HCT116 (cell line): ENCODE measurements at regions not wholly inside any gene's neighbourhood (a gene's known extent, or its start where the extent isn't known, plus 50 kb on each side); places are given as distances from the start of the nearest gene placed in this dataset.

Experiments used
- ATAC-seq: fragments of 200-7000 bp; cut with Tn5 transposase; 2 replicates; pipeline ENCODE4 v1.9.1; 2020; ENCODE audit warnings: mild to moderate bottlenecking, moderate library complexity
- BruUV-seq: library from RNA; stranded (reverse); fragments of 400-500 nt; replicated peaks from 2 replicates; lab custom pipeline; 2021; lab: Mats Ljungman, UMichigan
- CTCF ChIA-PET: fragments of 300-600 bp; sonication (Branson Sonifier 250); formaldehyde crosslinking; loops from one replicate; lab custom pipeline; 2021; ENCODE audit warnings: antibody characterized with exemption; lab: Charles Lee
- POLR2A ChIA-PET: fragments of 300-600, 350-600 bp; sonication (Branson Sonifier 250); formaldehyde crosslinking; loops from one replicate; lab custom pipeline; 2021; ENCODE audit warnings: antibody characterized with exemption; lab: Charles Lee
- RAD21 ChIA-PET, 2 experiments: fragments of 300-600 bp; sonication (Branson Sonifier 250); formaldehyde crosslinking; loops; one replicate each; lab custom pipeline; 2023; ENCODE audit warnings: low total read pairs in 2 of 2; ENCODE audit not compliant: uncharacterized antibody in 2 of 2, unreplicated experiment in 2 of 2, low non-redundant PET in 1 of 2; lab: Charles Lee
- DNase-seq: peaks from one replicate; pipeline ENCODE4 v3.0.0-alpha.2; 2010; ENCODE audit warnings: low read depth, low spot score
- H2AFZ ChIP-seq: fragments of 200-600 bp; shearing (Covaris generic), sonication (generic); 2 replicates; pipeline ENCODE4 v1.6.1; 2017; ENCODE audit warnings: low read depth, mixed run types, mixed read lengths, antibody characterized with exemption, low read length; ENCODE audit not compliant: poor library complexity, severe bottlenecking
- H3K27ac ChIP-seq: 2 replicates; pipeline ENCODE4 v1.5.1; 2012; ENCODE audit warnings: low read depth, low read length
- H3K27me3 ChIP-seq: fragments of 200-600 bp; sonication (generic); 2 replicates; pipeline ENCODE4 v1.6.1; 2016; ENCODE audit warnings: mixed run types, low read length, mixed read lengths; ENCODE audit not compliant: insufficient read depth
- H3K36me3 ChIP-seq, 2 experiments: fragments of 200-500 bp in 1 of 2; fragments of 200-600 bp in 1 of 2; sonication (Bioruptor generic) in 1 of 2; sonication (generic) in 1 of 2; 2 replicates each; pipeline versions ENCODE4 v1.5.1 to v1.6.1; 2014 to 2016; ENCODE audit warnings: low read length in 2 of 2, inconsistent platforms in 1 of 2, mixed read lengths in 1 of 2, mixed run types in 1 of 2; ENCODE audit not compliant: insufficient read depth in 2 of 2, control insufficient read depth in 1 of 2
- H3K4me1 ChIP-seq, 2 experiments: fragments of 200-600 bp in 1 of 2; sonication (generic) in 1 of 2; 2 replicates each; pipeline versions ENCODE4 v1.5.1 to v1.6.1; 2012 to 2017; ENCODE audit warnings: low read length in 2 of 2, inconsistent platforms in 1 of 2, mild to moderate bottlenecking in 1 of 2, mixed read lengths in 1 of 2, mixed run types in 1 of 2, moderate library complexity in 1 of 2; ENCODE audit not compliant: insufficient read depth in 2 of 2, control insufficient read depth in 1 of 2
- H3K4me2 ChIP-seq: fragments of 200-600 bp; sonication (generic); 2 replicates; pipeline ENCODE4 v1.6.1; 2017; ENCODE audit warnings: mixed run types, low read length, mixed read lengths
- H3K4me3 ChIP-seq, 2 experiments: fragments of 200-600 bp in 1 of 2; sonication (generic) in 1 of 2; replicated peaks in 1 of 2; 2 replicates each; pipeline ENCODE4 v1.5.1; 2011 to 2016; ENCODE audit warnings: low read length in 2 of 2, control low read depth in 1 of 2, low read depth in 1 of 2, mild to moderate bottlenecking in 1 of 2, mixed read lengths in 1 of 2, mixed run types in 1 of 2
- H3K79me2 ChIP-seq: fragments of 200-600 bp; sonication (generic); 2 replicates; pipeline ENCODE4 v1.6.1; 2017; ENCODE audit warnings: mild to moderate bottlenecking, mixed run types, low read length, moderate library complexity, mixed read lengths; ENCODE audit not compliant: insufficient read depth
- H3K9ac ChIP-seq: fragments of 200-600 bp; sonication (generic); 2 replicates; pipeline ENCODE4 v1.6.1; 2016; ENCODE audit warnings: low read length, mixed read lengths
- H3K9me2 ChIP-seq: fragments of 200-600 bp; sonication (generic), shearing (Covaris generic); 2 replicates; pipeline ENCODE4 v1.6.1; 2017; ENCODE audit warnings: mixed run types, mild to moderate bottlenecking, moderate library complexity; ENCODE audit not compliant: insufficient read depth
- H3K9me3 ChIP-seq, 2 experiments: fragments of 200-500 bp in 1 of 2; fragments of 200-600 bp in 1 of 2; sonication (Bioruptor generic) in 1 of 2; sonication (generic) in 1 of 2; 2 replicates each; pipeline ENCODE4 v1.6.1; 2014 to 2017; ENCODE audit warnings: low read length in 2 of 2, mixed read lengths in 2 of 2, inconsistent platforms in 1 of 2, low read depth in 1 of 2, mild to moderate bottlenecking in 1 of 2, mixed run types in 1 of 2, moderate library complexity in 1 of 2; ENCODE audit not compliant: control insufficient read depth in 1 of 2, insufficient read depth in 1 of 2
- H4K20me1 ChIP-seq: fragments of 200-600 bp; sonication (generic), shearing (Covaris generic); 2 replicates; pipeline ENCODE4 v1.6.1; 2017; ENCODE audit warnings: mixed run types, mild to moderate bottlenecking, moderate library complexity; ENCODE audit not compliant: insufficient read depth
- CBX3 ChIP-seq: IDR thresholded peaks from 2 replicates; pipeline ENCODE4 v1.6.1; 2012; ENCODE audit warnings: low read depth
- CEBPB ChIP-seq: IDR thresholded peaks from 2 replicates; pipeline ENCODE4 v1.6.1; 2012; ENCODE audit warnings: low read depth
- EGR1 ChIP-seq: IDR thresholded peaks from 2 replicates; pipeline ENCODE4 v1.6.1; 2012; ENCODE audit warnings: low read depth
- ELF1 ChIP-seq: IDR thresholded peaks from 2 replicates; pipeline ENCODE4 v1.6.1; 2012; ENCODE audit warnings: low read depth, borderline replicate concordance
- EZH2 ChIP-seq: fragments of 200-600 bp; sonication (generic); IDR thresholded peaks from 2 replicates; pipeline ENCODE4 v1.6.1; 2017; ENCODE audit warnings: antibody characterized with exemption, mixed run types
- EZH2phosphoT487 ChIP-seq: fragments of 200-600 bp; IDR thresholded peaks from 2 replicates; pipeline ENCODE4 v1.6.1; 2018; ENCODE audit warnings: antibody characterized with exemption, borderline replicate concordance
- FOSL1 ChIP-seq: IDR thresholded peaks from 2 replicates; pipeline ENCODE4 v1.6.1; 2012; ENCODE audit warnings: low read depth
- POLR2A ChIP-seq: IDR thresholded peaks from 2 replicates; pipeline ENCODE4 v1.7.0; 2011; ENCODE audit warnings: borderline replicate concordance; ENCODE audit not compliant: insufficient read depth, insufficient read length; ENCODE audit errors: extremely low read depth
- POLR2AphosphoS5 ChIP-seq: IDR thresholded peaks from 2 replicates; pipeline ENCODE4 v1.6.1; 2011; ENCODE audit warnings: mild to moderate bottlenecking, low read depth, low read length, moderate library complexity
- RAD21 ChIP-seq: IDR thresholded peaks from 2 replicates; pipeline ENCODE4 v1.6.1; 2012; ENCODE audit warnings: low read depth, mild to moderate bottlenecking
- SIN3A ChIP-seq: IDR thresholded peaks from 2 replicates; pipeline ENCODE4 v1.6.1; 2012; ENCODE audit warnings: low read depth
- SP1 ChIP-seq: IDR thresholded peaks from 2 replicates; pipeline ENCODE4 v1.6.1; 2012; ENCODE audit warnings: low read depth
- SRF ChIP-seq: IDR thresholded peaks from 2 replicates; pipeline ENCODE4 v1.6.1; 2012; ENCODE audit warnings: low read depth
- TCF7L2 ChIP-seq: IDR thresholded peaks from 2 replicates; pipeline ENCODE4 v1.7.0; 2011; ENCODE audit warnings: borderline replicate concordance, inconsistent platforms; ENCODE audit not compliant: insufficient read depth, insufficient read length; ENCODE audit errors: extremely low read depth
- YY1 ChIP-seq: IDR thresholded peaks from 2 replicates; pipeline ENCODE4 v1.6.1; 2011; ENCODE audit warnings: low read length, low read depth, moderate library complexity, mild to moderate bottlenecking; ENCODE audit not compliant: insufficient replicate concordance; ENCODE audit errors: extremely low read depth
- ZNF274 ChIP-seq: fragments of 200-500 bp; sonication (Bioruptor generic); IDR thresholded peaks from 2 replicates; pipeline ENCODE4 v1.6.1; 2014; ENCODE audit warnings: mild to moderate bottlenecking, low read depth, low read length, inconsistent platforms
- intact Hi-C: fragments of 100-400 bp; cut with micrococcal nuclease; formaldehyde crosslinking; loops from 2 replicates; pipeline ENCODE4 v1.10.0; 2022
- TF ChIP-seq, protein P1 (sequence below): IDR thresholded peaks from 2 replicates; pipeline ENCODE4 v1.6.1; 2012; ENCODE audit warnings: low read depth
- TF ChIP-seq, protein P2 (sequence below): IDR thresholded peaks from 2 replicates; pipeline ENCODE4 v1.6.1; 2011; ENCODE audit warnings: mild to moderate bottlenecking, low read length, moderate library complexity; ENCODE audit not compliant: insufficient replicate concordance; ENCODE audit errors: extremely low read depth
- TF ChIP-seq, protein P3 (sequence below): IDR thresholded peaks from 2 replicates; pipeline ENCODE4 v1.6.1; 2012
- TF ChIP-seq, protein P4 (sequence below), 3 experiments: fragments of 200-600 bp in 1 of 3; sonication (generic) in 1 of 3; IDR thresholded peaks in 2 of 3; conservative IDR thresholded peaks in 1 of 3; 2 replicates each; pipeline ENCODE4 v1.5.1; 2012 to 2017; ENCODE audit warnings: low read depth in 2 of 3, low read length in 2 of 3, antibody characterized with exemption in 1 of 3, borderline replicate concordance in 1 of 3, control low read depth in 1 of 3, mild to moderate bottlenecking in 1 of 3, mixed read lengths in 1 of 3, mixed run types in 1 of 3, moderate library complexity in 1 of 3; ENCODE audit not compliant: insufficient read depth in 1 of 3

DNA sequence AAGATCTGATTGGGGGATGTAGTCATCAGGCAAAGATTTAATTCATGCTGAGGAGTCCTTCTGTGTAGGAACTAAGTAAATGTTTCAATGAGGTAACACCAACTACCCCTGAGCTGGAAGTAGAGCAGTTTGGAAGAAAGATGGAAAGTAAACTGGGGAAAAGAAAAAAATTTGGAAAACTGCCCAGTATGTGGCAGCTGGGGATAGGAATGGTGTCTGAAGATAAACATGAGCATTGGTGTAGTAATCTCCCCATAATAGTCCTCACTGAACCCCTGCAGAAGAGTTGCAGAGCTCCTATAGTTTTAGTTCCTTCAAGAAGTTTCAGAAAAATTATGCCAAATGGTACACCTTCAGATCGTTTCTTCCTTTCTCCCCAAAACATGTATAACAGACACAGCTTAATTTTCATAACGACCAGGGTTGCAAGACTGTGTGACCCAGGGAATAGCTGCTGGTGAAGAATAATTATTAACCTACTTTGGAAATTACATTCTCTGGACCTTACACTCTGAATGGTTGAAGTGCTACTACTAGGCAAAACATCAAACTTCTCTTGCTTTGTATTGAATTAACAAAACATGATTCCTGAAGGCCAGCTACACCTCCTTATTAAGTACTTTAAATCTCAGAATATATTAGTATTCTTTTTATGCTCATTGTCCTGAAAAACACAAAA lies 446.4 kb upstream of the NRG3 start:
- POLR2A ChIA-PET: no interaction called here
- Histone ChIP-seq H4K20me1 (no peaks in the 10 kb centered on the region), H3K36me3 (no peaks in the 10 kb centered on the region), H2AFZ (no peak overlapping the region), H3K9me2 (no peaks in the 10 kb centered on the region), H3K4me2 (no peak overlapping the region), H3K4me3 (no peak overlapping the region), H3K79me2 (no peaks in the 10 kb centered on the region), H3K4me1 (no peaks in the 10 kb centered on the region), H3K27ac (no peak overlapping the region), H3K27me3 (no peaks in the 10 kb centered on the region), H3K9ac (no peak overlapping the region), H3K9me3 (peaks cover 7 to 11% of the 10 kb centered on the region in 2 experiments; a peak in 2 of 4 replicates)
- CTCF ChIA-PET: no interaction called here
- intact Hi-C loops: no loop called here
- ATAC-seq (no peak), DNase-seq (no peak)
- TF ChIP-seq CBX3 (no peak), SRF (no peak), SIN3A (no peak), ELF1 (no peak), ZNF274 (no peak), EZH2 (no peak), EZH2phosphoT487 (no peak), FOSL1 (no peak), POLR2A (no peak), CEBPB (no peak), TCF7L2 (no peak), SP1 (no peak), EGR1 (no peak), YY1 (no peak), POLR2AphosphoS5 (no peak), RAD21 (no peak)
- TF ChIP-seq, protein P1, sequence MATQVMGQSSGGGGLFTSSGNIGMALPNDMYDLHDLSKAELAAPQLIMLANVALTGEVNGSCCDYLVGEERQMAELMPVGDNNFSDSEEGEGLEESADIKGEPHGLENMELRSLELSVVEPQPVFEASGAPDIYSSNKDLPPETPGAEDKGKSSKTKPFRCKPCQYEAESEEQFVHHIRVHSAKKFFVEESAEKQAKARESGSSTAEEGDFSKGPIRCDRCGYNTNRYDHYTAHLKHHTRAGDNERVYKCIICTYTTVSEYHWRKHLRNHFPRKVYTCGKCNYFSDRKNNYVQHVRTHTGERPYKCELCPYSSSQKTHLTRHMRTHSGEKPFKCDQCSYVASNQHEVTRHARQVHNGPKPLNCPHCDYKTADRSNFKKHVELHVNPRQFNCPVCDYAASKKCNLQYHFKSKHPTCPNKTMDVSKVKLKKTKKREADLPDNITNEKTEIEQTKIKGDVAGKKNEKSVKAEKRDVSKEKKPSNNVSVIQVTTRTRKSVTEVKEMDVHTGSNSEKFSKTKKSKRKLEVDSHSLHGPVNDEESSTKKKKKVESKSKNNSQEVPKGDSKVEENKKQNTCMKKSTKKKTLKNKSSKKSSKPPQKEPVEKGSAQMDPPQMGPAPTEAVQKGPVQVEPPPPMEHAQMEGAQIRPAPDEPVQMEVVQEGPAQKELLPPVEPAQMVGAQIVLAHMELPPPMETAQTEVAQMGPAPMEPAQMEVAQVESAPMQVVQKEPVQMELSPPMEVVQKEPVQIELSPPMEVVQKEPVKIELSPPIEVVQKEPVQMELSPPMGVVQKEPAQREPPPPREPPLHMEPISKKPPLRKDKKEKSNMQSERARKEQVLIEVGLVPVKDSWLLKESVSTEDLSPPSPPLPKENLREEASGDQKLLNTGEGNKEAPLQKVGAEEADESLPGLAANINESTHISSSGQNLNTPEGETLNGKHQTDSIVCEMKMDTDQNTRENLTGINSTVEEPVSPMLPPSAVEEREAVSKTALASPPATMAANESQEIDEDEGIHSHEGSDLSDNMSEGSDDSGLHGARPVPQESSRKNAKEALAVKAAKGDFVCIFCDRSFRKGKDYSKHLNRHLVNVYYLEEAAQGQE: no peak
- TF ChIP-seq, protein P2, sequence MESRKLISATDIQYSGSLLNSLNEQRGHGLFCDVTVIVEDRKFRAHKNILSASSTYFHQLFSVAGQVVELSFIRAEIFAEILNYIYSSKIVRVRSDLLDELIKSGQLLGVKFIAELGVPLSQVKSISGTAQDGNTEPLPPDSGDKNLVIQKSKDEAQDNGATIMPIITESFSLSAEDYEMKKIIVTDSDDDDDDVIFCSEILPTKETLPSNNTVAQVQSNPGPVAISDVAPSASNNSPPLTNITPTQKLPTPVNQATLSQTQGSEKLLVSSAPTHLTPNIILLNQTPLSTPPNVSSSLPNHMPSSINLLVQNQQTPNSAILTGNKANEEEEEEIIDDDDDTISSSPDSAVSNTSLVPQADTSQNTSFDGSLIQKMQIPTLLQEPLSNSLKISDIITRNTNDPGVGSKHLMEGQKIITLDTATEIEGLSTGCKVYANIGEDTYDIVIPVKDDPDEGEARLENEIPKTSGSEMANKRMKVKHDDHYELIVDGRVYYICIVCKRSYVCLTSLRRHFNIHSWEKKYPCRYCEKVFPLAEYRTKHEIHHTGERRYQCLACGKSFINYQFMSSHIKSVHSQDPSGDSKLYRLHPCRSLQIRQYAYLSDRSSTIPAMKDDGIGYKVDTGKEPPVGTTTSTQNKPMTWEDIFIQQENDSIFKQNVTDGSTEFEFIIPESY: no peak
- TF ChIP-seq, protein P3, sequence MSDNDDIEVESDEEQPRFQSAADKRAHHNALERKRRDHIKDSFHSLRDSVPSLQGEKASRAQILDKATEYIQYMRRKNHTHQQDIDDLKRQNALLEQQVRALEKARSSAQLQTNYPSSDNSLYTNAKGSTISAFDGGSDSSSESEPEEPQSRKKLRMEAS: no peak
- TF ChIP-seq, protein P4, sequence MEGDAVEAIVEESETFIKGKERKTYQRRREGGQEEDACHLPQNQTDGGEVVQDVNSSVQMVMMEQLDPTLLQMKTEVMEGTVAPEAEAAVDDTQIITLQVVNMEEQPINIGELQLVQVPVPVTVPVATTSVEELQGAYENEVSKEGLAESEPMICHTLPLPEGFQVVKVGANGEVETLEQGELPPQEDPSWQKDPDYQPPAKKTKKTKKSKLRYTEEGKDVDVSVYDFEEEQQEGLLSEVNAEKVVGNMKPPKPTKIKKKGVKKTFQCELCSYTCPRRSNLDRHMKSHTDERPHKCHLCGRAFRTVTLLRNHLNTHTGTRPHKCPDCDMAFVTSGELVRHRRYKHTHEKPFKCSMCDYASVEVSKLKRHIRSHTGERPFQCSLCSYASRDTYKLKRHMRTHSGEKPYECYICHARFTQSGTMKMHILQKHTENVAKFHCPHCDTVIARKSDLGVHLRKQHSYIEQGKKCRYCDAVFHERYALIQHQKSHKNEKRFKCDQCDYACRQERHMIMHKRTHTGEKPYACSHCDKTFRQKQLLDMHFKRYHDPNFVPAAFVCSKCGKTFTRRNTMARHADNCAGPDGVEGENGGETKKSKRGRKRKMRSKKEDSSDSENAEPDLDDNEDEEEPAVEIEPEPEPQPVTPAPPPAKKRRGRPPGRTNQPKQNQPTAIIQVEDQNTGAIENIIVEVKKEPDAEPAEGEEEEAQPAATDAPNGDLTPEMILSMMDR (IDR thresholded peaks at IDR 0.05 in 2 of 3, conservative IDR thresholded peaks at IDR 0.05 in 1 of 3; ENCODE audit: borderline replicate concordance in 1 of 3, insufficient read depth in 1 of 3, low read depth in 2 of 3, low read length in 2 of 3): no peak
- RAD21 ChIA-PET: no interaction called here
- BruUV-seq: no TSS peak
